HG03175 (cell line): ENCODE measurements at regions not wholly inside any gene's neighbourhood (a gene's known extent, or its start where the extent isn't known, plus 50 kb on each side); places are given as distances from the start of the nearest gene placed in this dataset.
"Not testable (repeated sequence)": the region's sequence is repeated elsewhere in the genome, so short reads cannot be mapped to it uniquely, and the experiment has no call there.

Experiments used
- ATAC-seq: cut with Tn5 transposase; IDR thresholded peaks from one replicate; pipeline ENCODE4 v1.9.1; 2021; ENCODE audit warnings: mild to moderate bottlenecking, moderate library complexity; ENCODE audit not compliant: unreplicated experiment

- ATAC-seq, result no peak
Measured at GRCh38 chr3:55161231-55161630, 233.4 kb upstream of the LRTM1 start.

- ATAC-seq, result peak; percentile 71
Measured at GRCh38 chr3:55160241-55160983, 232.6 kb upstream of the LRTM1 start.

- no peak for ATAC-seq
Measured at GRCh38 chr3:55159711-55160110, 231.9 kb upstream of the LRTM1 start.

- ATAC-seq, result no peak
Measured at GRCh38 chr3:55159016-55159415, 231.2 kb upstream of the LRTM1 start.

- ATAC-seq, result no peak
Measured at GRCh38 chr3:55158345-55158744, 230.5 kb upstream of the LRTM1 start.

- ATAC-seq, result no peak
Measured at GRCh38 chr3:55157731-55158130, 229.9 kb upstream of the LRTM1 start.

- no peak for ATAC-seq
Measured at GRCh38 chr3:55156851-55157650, 229.2 kb upstream of the LRTM1 start.

- ATAC-seq, result no peak
Measured at GRCh38 chr3:55147856-55148720, 220.2 kb upstream of the LRTM1 start.

- no peak for ATAC-seq
Measured at GRCh38 chr3:55147406-55147805, 219.5 kb upstream of the LRTM1 start.

GRCh38 chr3:55146216-55146615, 218.4 kb upstream of the LRTM1 start:
- ATAC-seq, result no peak

GRCh38 chr3:55144015-55144673, 216.3 kb upstream of the LRTM1 start:
- no peak for ATAC-seq

- no peak for ATAC-seq
Measured at GRCh38 chr3:55143336-55143735, 215.5 kb upstream of the LRTM1 start.

GRCh38 chr3:55136291-55136690, 208.4 kb upstream of the LRTM1 start:
- ATAC-seq, result not testable (repeated sequence)

GRCh38 chr3:55128225-55128823, 200.5 kb upstream of the LRTM1 start:
- no peak for ATAC-seq

- no peak for ATAC-seq
Measured at GRCh38 chr3:55127565-55127964, 199.7 kb upstream of the LRTM1 start.

GRCh38 chr3:55124371-55124770, 196.5 kb upstream of the LRTM1 start:
- ATAC-seq, result no peak
